ENCODE measurements at regions not wholly inside any gene's neighbourhood (a gene's known extent, or its start where the extent isn't known, plus 50 kb on each side); places are given as distances from the start of the nearest gene placed in this dataset.

DNA sequence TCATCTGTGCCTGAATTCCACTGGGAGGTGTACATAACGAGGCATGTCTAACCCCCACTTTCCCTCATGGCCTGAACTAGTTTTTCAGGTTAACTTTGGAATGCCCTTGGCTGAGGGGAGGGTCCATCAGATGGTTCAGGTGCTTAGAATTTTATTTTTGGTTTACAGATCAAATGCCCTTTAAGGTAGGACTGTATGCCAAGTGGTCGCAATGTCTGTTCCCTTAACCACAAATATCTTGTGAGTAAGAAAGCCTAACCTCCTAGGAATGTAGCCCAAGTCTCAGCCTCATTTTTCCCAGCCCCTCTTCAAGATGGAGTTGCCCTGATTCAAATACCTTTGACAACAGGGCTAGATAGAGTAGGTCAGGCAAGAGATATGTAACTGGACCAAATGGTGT is 78.4 kb downstream of the RNASET2 start:
- Histone ChIP-seq H3K4me3 (no peak overlapping the region), H3K4me2 (no peak overlapping the region), H3K9me3 (no peaks in the 10 kb centered on the region), H3K27ac (no peak overlapping the region), H3K4me1 (no peaks in the 10 kb centered on the region)
- FAIRE-seq (no peak), DNase-seq (ENCODE audit: low read depth in 1 of 2, low spot score in 1 of 2) (no peak), ATAC-seq (no peak)
- WGBS (ENCODE audit: missing lambda C conversion rate), result 11% methylated on average over 2 of the region's 2 CpGs
- TF ChIP-seq JUN (IDR thresholded peaks at IDR 0.05) (no peak), ZSCAN20 (CRISPR knock-in tag; IDR thresholded peaks at IDR 0.05) (no peak), CBX2 (IDR thresholded peaks at IDR 0.05; ENCODE audit: borderline replicate concordance, low read depth) (no peak), RNF2 (IDR thresholded peaks at IDR 0.05; ENCODE audit: borderline replicate concordance, low read depth) (no peak), HEYL (CRISPR knock-in tag; IDR thresholded peaks at IDR 0.05) (no peak), CBX8 (IDR thresholded peaks at IDR 0.05) (no peak), ZFP36 (IDR thresholded peaks at IDR 0.05; ENCODE audit: borderline replicate concordance, partially characterized antibody) (no peak), PHF8 (IDR thresholded peaks at IDR 0.05; ENCODE audit: borderline replicate concordance, low read depth) (no peak), HOXA7 (CRISPR knock-in tag; IDR thresholded peaks at IDR 0.05) (no peak), JUNB (IDR thresholded peaks at IDR 0.05) (no peak), HDAC2 (IDR thresholded peaks at IDR 0.05) (no peak)
- TF ChIP-seq, protein P1, sequence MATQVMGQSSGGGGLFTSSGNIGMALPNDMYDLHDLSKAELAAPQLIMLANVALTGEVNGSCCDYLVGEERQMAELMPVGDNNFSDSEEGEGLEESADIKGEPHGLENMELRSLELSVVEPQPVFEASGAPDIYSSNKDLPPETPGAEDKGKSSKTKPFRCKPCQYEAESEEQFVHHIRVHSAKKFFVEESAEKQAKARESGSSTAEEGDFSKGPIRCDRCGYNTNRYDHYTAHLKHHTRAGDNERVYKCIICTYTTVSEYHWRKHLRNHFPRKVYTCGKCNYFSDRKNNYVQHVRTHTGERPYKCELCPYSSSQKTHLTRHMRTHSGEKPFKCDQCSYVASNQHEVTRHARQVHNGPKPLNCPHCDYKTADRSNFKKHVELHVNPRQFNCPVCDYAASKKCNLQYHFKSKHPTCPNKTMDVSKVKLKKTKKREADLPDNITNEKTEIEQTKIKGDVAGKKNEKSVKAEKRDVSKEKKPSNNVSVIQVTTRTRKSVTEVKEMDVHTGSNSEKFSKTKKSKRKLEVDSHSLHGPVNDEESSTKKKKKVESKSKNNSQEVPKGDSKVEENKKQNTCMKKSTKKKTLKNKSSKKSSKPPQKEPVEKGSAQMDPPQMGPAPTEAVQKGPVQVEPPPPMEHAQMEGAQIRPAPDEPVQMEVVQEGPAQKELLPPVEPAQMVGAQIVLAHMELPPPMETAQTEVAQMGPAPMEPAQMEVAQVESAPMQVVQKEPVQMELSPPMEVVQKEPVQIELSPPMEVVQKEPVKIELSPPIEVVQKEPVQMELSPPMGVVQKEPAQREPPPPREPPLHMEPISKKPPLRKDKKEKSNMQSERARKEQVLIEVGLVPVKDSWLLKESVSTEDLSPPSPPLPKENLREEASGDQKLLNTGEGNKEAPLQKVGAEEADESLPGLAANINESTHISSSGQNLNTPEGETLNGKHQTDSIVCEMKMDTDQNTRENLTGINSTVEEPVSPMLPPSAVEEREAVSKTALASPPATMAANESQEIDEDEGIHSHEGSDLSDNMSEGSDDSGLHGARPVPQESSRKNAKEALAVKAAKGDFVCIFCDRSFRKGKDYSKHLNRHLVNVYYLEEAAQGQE (IDR thresholded peaks at IDR 0.05), result no peak
- POLR2A ChIA-PET, result no interaction called here
- CTCF ChIA-PET, result no interaction called here

DNA sequence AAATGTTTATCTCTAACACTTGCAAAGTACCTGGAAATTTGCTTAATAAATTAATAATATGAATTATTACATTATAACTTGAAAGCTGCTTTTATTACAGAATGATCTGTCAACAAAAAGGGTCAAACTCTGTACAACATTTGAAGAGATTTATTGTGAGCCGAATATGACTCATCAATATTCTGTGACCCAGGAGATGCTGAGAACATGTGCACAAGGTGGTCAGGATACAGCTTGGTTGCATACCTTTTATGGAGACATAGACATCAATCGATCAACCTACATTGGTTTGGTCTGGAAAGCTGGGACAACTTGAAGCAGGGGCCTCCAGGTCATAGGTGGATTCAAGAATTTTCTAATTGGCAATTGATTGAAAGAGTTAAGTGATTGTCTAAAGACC is 79.0 kb downstream of the RNASET2 start:
- no peaks in the 10 kb centered on the region for H3K9me3 ChIP-seq
- no peak for DNase-seq (ENCODE audit: low read depth in 1 of 2, low spot score in 1 of 2)

DNA sequence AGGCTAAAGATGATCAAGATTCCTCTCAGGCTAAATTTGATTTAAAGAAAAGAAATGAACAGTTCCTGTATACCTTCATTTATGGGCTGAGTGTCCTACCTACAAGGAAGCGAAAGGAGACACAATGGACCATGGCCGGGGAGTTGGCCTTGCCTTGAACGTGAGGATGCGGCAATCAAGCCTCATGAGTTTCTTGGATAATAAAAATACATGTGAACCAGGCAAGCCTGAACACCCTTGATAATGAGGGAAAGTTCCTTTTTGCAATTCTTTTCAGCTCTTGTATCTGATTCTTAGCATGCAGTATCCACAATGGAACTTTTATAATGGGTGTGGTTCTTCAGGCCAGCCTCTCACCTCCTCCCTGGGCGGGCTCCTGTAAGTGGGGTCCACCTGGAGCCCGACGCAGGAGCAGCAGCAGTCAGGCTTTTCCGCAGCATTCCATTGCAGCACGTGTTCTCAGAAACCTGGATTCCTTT is 83.8 kb downstream of the RNASET2 start:
- FAIRE-seq, result no peak

More for the DNA sequence above, 79.0 kb downstream of the RNASET2 start:
- WGBS (ENCODE audit: missing lambda C conversion rate), result 49% methylated on average over 2 of the region's 2 CpGs
- H3K4me2 ChIP-seq, result no peak overlapping the region
- CTCF ChIA-PET, result no interaction called here
- no peak overlapping the region for H3K4me3 ChIP-seq
- TF ChIP-seq TP53 (CRISPR knock-in tag; IDR thresholded peaks at IDR 0.05) (no peak), ZNF302 (CRISPR knock-in tag; IDR thresholded peaks at IDR 0.05) (no peak), PHF8 (IDR thresholded peaks at IDR 0.05; ENCODE audit: borderline replicate concordance, low read depth) (no peak), RARB (CRISPR knock-in tag; IDR thresholded peaks at IDR 0.05) (no peak), MAFK (IDR thresholded peaks at IDR 0.05; ENCODE audit: partially characterized antibody) (no peak), HOXB13 (CRISPR knock-in tag; IDR thresholded peaks at IDR 0.05; ENCODE audit: low read depth) (no peak), RNF2 (IDR thresholded peaks at IDR 0.05; ENCODE audit: borderline replicate concordance, low read depth) (no peak), HOXB5 (CRISPR knock-in tag; IDR thresholded peaks at IDR 0.05) (no peak), ZFP36 (IDR thresholded peaks at IDR 0.05; ENCODE audit: borderline replicate concordance, partially characterized antibody) (no peak), NR3C1 (IDR thresholded peaks at IDR 0.05) (no peak), EHMT2 (IDR thresholded peaks at IDR 0.05; ENCODE audit: low read depth) (no peak)
- TF ChIP-seq, protein P2, sequence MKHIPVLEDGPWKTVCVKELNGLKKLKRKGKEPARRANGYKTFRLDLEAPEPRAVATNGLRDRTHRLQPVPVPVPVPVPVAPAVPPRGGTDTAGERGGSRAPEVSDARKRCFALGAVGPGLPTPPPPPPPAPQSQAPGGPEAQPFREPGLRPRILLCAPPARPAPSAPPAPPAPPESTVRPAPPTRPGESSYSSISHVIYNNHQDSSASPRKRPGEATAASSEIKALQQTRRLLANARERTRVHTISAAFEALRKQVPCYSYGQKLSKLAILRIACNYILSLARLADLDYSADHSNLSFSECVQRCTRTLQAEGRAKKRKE (CRISPR knock-in tag; IDR thresholded peaks at IDR 0.05; ENCODE audit: low read depth), result no peak
- TF ChIP-seq, protein P3, sequence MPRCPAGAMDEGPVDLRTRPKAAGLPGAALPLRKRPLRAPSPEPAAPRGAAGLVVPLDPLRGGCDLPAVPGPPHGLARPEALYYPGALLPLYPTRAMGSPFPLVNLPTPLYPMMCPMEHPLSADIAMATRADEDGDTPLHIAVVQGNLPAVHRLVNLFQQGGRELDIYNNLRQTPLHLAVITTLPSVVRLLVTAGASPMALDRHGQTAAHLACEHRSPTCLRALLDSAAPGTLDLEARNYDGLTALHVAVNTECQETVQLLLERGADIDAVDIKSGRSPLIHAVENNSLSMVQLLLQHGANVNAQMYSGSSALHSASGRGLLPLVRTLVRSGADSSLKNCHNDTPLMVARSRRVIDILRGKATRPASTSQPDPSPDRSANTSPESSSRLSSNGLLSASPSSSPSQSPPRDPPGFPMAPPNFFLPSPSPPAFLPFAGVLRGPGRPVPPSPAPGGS (IDR thresholded peaks at IDR 0.05), result no peak
- ATAC-seq (no peak), FAIRE-seq (no peak)
- no peak overlapping the region for H3K27ac ChIP-seq
- H3K4me1 ChIP-seq, result no peaks in the 10 kb centered on the region
- POLR2A ChIA-PET, result no interaction called here

More for the DNA sequence above, 83.8 kb downstream of the RNASET2 start:
- Histone ChIP-seq H3K4me1 (no peaks in the 10 kb centered on the region), H3K4me3 (no peak overlapping the region), H3K9me3 (no peaks in the 10 kb centered on the region), H3K27ac (no peak overlapping the region), H3K4me2 (no peak overlapping the region)
- no peak for DNase-seq (ENCODE audit: low read depth in 1 of 2, low spot score in 1 of 2)
- CTCF ChIA-PET, result no interaction called here
- TF ChIP-seq, protein P4, sequence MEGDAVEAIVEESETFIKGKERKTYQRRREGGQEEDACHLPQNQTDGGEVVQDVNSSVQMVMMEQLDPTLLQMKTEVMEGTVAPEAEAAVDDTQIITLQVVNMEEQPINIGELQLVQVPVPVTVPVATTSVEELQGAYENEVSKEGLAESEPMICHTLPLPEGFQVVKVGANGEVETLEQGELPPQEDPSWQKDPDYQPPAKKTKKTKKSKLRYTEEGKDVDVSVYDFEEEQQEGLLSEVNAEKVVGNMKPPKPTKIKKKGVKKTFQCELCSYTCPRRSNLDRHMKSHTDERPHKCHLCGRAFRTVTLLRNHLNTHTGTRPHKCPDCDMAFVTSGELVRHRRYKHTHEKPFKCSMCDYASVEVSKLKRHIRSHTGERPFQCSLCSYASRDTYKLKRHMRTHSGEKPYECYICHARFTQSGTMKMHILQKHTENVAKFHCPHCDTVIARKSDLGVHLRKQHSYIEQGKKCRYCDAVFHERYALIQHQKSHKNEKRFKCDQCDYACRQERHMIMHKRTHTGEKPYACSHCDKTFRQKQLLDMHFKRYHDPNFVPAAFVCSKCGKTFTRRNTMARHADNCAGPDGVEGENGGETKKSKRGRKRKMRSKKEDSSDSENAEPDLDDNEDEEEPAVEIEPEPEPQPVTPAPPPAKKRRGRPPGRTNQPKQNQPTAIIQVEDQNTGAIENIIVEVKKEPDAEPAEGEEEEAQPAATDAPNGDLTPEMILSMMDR (IDR thresholded peaks at IDR 0.05), result no peak
- no peak for TF ChIP-seq POLR2A (IDR thresholded peaks at IDR 0.05; ENCODE audit: low read length)
- no peak for TF ChIP-seq HDAC2 (IDR thresholded peaks at IDR 0.05)
- TF ChIP-seq ZNF302 (CRISPR knock-in tag; IDR thresholded peaks at IDR 0.05), result no peak
- TF ChIP-seq RCOR1 (IDR thresholded peaks at IDR 0.05; ENCODE audit: low read depth, low read length), result no peak
- no peak for TF ChIP-seq CBX2 (IDR thresholded peaks at IDR 0.05; ENCODE audit: borderline replicate concordance, low read depth)
- 55% methylated on average over 9 of the region's 9 CpGs for WGBS (ENCODE audit: missing lambda C conversion rate)
- POLR2A ChIA-PET, result no interaction called here
- no peak for ATAC-seq

Data from A549 (cell line).